SH-SY5Y (cell line): ENCODE measurements at regions not wholly inside any gene's neighbourhood (a gene's known extent, or its start where the extent isn't known, plus 50 kb on each side); places are given as distances from the start of the nearest gene placed in this dataset.

Source experiments
- GATA2 ChIP-seq: IDR thresholded peaks from 2 replicates; pipeline ENCODE4 v1.6.1; 2011; ENCODE audit warnings: mild to moderate bottlenecking, low read depth, low read length
- GATA3 ChIP-seq: IDR thresholded peaks from 2 replicates; pipeline ENCODE4 v1.6.1; 2011; ENCODE audit warnings: low read depth, mild to moderate bottlenecking, low read length, moderate library complexity

DNA sequence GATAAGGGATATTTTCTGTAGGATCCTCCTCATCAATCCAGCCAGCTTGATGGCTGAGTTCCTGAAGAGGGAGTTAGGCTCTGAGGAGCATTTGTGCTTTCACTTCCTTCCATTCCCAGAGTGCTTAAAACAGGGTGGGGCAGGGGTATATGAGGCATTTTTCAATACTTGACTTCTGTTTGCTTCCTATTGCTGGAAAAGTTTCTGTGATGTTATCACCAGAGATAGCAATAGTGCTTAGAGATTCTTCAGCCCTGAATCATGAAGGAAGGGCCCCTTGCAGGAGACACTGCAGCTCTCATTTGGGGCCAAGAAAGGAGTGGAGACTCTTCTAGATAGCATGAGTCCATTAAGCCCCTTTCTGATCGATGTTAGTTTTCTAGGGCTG, 166.7 kb upstream of the RPS6KA3 start:
- TF ChIP-seq GATA2 (no peak), GATA3 (no peak)
